ENCODE measurements at regions not wholly inside any gene's neighbourhood (a gene's known extent, or its start where the extent isn't known, plus 50 kb on each side); places are given as distances from the start of the nearest gene placed in this dataset.
"Not testable (repeated sequence)": the region's sequence is repeated elsewhere in the genome, so short reads cannot be mapped to it uniquely, and the experiment has no call there.

GRCh38 chr2:87217005-87217404, 195.4 kb upstream of the PLGLB1 start:
- H4K8ac ChIP-seq (ENCODE audit: low read length); H3K4me2 ChIP-seq (ENCODE audit: low read length, poor library complexity, severe bottlenecking); H2AK5ac ChIP-seq (ENCODE audit: low read length, severe bottlenecking); H4K91ac ChIP-seq (ENCODE audit: low read length); H3K27me3 ChIP-seq (ENCODE audit: control insufficient read depth in 1 of 2, insufficient read depth in 1 of 2, low read length in 2 of 2); H3K14ac ChIP-seq (ENCODE audit: low read length in 2 of 2); H3K23ac ChIP-seq (ENCODE audit: low read length in 2 of 2); H3K9ac ChIP-seq (ENCODE audit: low read length); H3K18ac ChIP-seq (ENCODE audit: low read depth in 1 of 2, low read length in 2 of 2); H3K27ac ChIP-seq (ENCODE audit: low read length, poor library complexity, severe bottlenecking); H3K4me3 ChIP-seq (ENCODE audit: insufficient read depth in 1 of 2, low read depth in 1 of 2, low read length in 2 of 2); H2BK12ac ChIP-seq (ENCODE audit: low read length in 2 of 2); H2BK15ac ChIP-seq (ENCODE audit: low read depth, poor library complexity, severe bottlenecking); H2AFZ ChIP-seq (ENCODE audit: low read depth, low read length); H3K79me1 ChIP-seq (replicated peaks; ENCODE audit: low read length, poor library complexity, severe bottlenecking); H3K4me1 ChIP-seq (ENCODE audit: control insufficient read depth, insufficient read depth, low read depth, low read length); H3K4ac ChIP-seq (ENCODE audit: low read depth in 1 of 2, low read length in 2 of 2); DNase-seq; H2BK120ac ChIP-seq (ENCODE audit: low read depth, low read length); H3K36me3 ChIP-seq (ENCODE audit: control insufficient read depth in 1 of 2, insufficient read depth in 2 of 2, low read depth in 1 of 2, low read length in 2 of 2); H2BK5ac ChIP-seq (ENCODE audit: low read depth, low read length, poor library complexity, severe bottlenecking); H3K9me3 ChIP-seq (ENCODE audit: control insufficient read depth, low read length): not testable (repeated sequence)
- WGBS: 75% methylated on average over 1 of the region's 4 CpGs

- H3K4me2 ChIP-seq (ENCODE audit: low read length, poor library complexity, severe bottlenecking); H3K23ac ChIP-seq (ENCODE audit: low read length in 2 of 2); H3K4me1 ChIP-seq (ENCODE audit: control insufficient read depth, insufficient read depth, low read depth, low read length); H3K9me3 ChIP-seq (ENCODE audit: control insufficient read depth, low read length); H3K4ac ChIP-seq (ENCODE audit: low read depth in 1 of 2, low read length in 2 of 2); H4K91ac ChIP-seq (ENCODE audit: low read length); H2BK12ac ChIP-seq (ENCODE audit: low read length in 2 of 2); H3K36me3 ChIP-seq (ENCODE audit: control insufficient read depth in 1 of 2, insufficient read depth in 2 of 2, low read depth in 1 of 2, low read length in 2 of 2); H3K27ac ChIP-seq (ENCODE audit: low read length, poor library complexity, severe bottlenecking); H2BK5ac ChIP-seq (ENCODE audit: low read depth, low read length, poor library complexity, severe bottlenecking); DNase-seq; H3K27me3 ChIP-seq (ENCODE audit: control insufficient read depth in 1 of 2, insufficient read depth in 1 of 2, low read length in 2 of 2); H4K8ac ChIP-seq (ENCODE audit: low read length); H2AK5ac ChIP-seq (ENCODE audit: low read length, severe bottlenecking); H3K79me1 ChIP-seq (replicated peaks; ENCODE audit: low read length, poor library complexity, severe bottlenecking); H3K14ac ChIP-seq (ENCODE audit: low read length in 2 of 2); H3K18ac ChIP-seq (ENCODE audit: low read depth in 1 of 2, low read length in 2 of 2); H3K4me3 ChIP-seq (ENCODE audit: insufficient read depth in 1 of 2, low read depth in 1 of 2, low read length in 2 of 2); H2AFZ ChIP-seq (ENCODE audit: low read depth, low read length); H2BK120ac ChIP-seq (ENCODE audit: low read depth, low read length); H3K9ac ChIP-seq (ENCODE audit: low read length); H2BK15ac ChIP-seq (ENCODE audit: low read depth, poor library complexity, severe bottlenecking): not testable (repeated sequence)
- 0% methylated on average over 1 of the region's 21 CpGs for WGBS
These were observed 196.2 kb upstream of the PLGLB1 start for GRCh38 chr2:87217741-87218410.

DNA sequence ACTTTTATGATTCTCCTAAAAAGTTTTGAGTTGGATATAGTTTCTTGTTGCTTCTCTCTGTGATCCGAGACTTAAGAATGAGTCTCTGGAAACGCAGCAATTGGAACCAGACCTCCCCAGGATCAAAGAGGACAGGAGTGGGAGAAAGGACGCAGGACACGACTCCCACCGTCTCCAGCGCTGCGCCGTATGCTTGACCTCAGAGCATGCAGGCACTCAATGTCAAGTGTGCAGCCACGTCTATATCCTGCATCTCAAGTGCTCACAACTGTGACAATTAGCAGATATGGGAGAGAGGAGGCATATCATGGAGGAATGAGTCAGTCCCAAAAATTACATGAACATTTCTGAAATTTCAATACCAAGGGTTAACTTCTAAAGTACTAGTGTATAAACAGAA, 199.0 kb upstream of the PLGLB1 start:
- not testable (repeated sequence) for H3K36me3 ChIP-seq (ENCODE audit: control insufficient read depth in 1 of 2, insufficient read depth in 2 of 2, low read depth in 1 of 2, low read length in 2 of 2); H3K79me1 ChIP-seq (replicated peaks; ENCODE audit: low read length, poor library complexity, severe bottlenecking); H2BK120ac ChIP-seq (ENCODE audit: low read depth, low read length); H3K9ac ChIP-seq (ENCODE audit: low read length); H3K27me3 ChIP-seq (ENCODE audit: control insufficient read depth in 1 of 2, insufficient read depth in 1 of 2, low read length in 2 of 2); H2BK5ac ChIP-seq (ENCODE audit: low read depth, low read length, poor library complexity, severe bottlenecking); H2AFZ ChIP-seq (ENCODE audit: low read depth, low read length); H3K18ac ChIP-seq (ENCODE audit: low read depth in 1 of 2, low read length in 2 of 2); H3K27ac ChIP-seq (ENCODE audit: low read length, poor library complexity, severe bottlenecking); H3K9me3 ChIP-seq (ENCODE audit: control insufficient read depth, low read length); H3K23ac ChIP-seq (ENCODE audit: low read length in 2 of 2); H3K4ac ChIP-seq (ENCODE audit: low read depth in 1 of 2, low read length in 2 of 2); H3K4me3 ChIP-seq (ENCODE audit: insufficient read depth in 1 of 2, low read depth in 1 of 2, low read length in 2 of 2); H2AK5ac ChIP-seq (ENCODE audit: low read length, severe bottlenecking); H4K8ac ChIP-seq (ENCODE audit: low read length); H3K14ac ChIP-seq (ENCODE audit: low read length in 2 of 2); H2BK12ac ChIP-seq (ENCODE audit: low read length in 2 of 2); H4K91ac ChIP-seq (ENCODE audit: low read length); H3K4me2 ChIP-seq (ENCODE audit: low read length, poor library complexity, severe bottlenecking); H2BK15ac ChIP-seq (ENCODE audit: low read depth, poor library complexity, severe bottlenecking); H3K4me1 ChIP-seq (ENCODE audit: control insufficient read depth, insufficient read depth, low read depth, low read length)
- DNase-seq: peak; percentile 26
- WGBS: 9% methylated on average over 6 of the region's 9 CpGs

DNA sequence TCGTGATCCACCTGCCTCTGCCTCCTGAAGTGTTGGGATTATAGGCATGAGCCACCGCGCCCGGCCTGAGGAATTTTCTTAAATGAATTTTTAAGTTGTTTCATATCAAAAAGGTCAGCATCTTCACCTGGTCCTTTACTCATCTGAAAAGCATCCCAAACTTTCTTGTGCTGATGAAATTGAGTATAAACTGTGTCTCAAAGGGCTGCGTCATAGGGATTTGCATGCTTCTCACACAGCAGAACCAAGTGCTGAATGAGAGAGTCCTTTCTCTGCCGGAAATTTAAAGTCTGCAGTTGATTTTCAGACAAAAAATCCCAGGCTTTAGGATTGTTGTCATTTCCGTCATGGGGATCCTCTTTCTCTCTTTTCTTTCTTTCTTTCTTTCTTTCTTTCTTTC, 200.5 kb upstream of the PLGLB1 start:
- H2AFZ ChIP-seq (ENCODE audit: low read depth, low read length); H3K18ac ChIP-seq (ENCODE audit: low read depth in 1 of 2, low read length in 2 of 2); H3K27ac ChIP-seq (ENCODE audit: low read length, poor library complexity, severe bottlenecking); H3K27me3 ChIP-seq (ENCODE audit: control insufficient read depth in 1 of 2, insufficient read depth in 1 of 2, low read length in 2 of 2); H3K79me1 ChIP-seq (replicated peaks; ENCODE audit: low read length, poor library complexity, severe bottlenecking); H3K9ac ChIP-seq (ENCODE audit: low read length); H2BK120ac ChIP-seq (ENCODE audit: low read depth, low read length); DNase-seq; H3K4me3 ChIP-seq (ENCODE audit: insufficient read depth in 1 of 2, low read depth in 1 of 2, low read length in 2 of 2); H2BK5ac ChIP-seq (ENCODE audit: low read depth, low read length, poor library complexity, severe bottlenecking); H3K23ac ChIP-seq (ENCODE audit: low read length in 2 of 2); H3K36me3 ChIP-seq (ENCODE audit: control insufficient read depth in 1 of 2, insufficient read depth in 2 of 2, low read depth in 1 of 2, low read length in 2 of 2); H3K4me1 ChIP-seq (ENCODE audit: control insufficient read depth, insufficient read depth, low read depth, low read length); H2BK12ac ChIP-seq (ENCODE audit: low read length in 2 of 2); H4K8ac ChIP-seq (ENCODE audit: low read length); H2AK5ac ChIP-seq (ENCODE audit: low read length, severe bottlenecking); H3K4ac ChIP-seq (ENCODE audit: low read depth in 1 of 2, low read length in 2 of 2); H4K91ac ChIP-seq (ENCODE audit: low read length); H2BK15ac ChIP-seq (ENCODE audit: low read depth, poor library complexity, severe bottlenecking); H3K9me3 ChIP-seq (ENCODE audit: control insufficient read depth, low read length); H3K14ac ChIP-seq (ENCODE audit: low read length in 2 of 2); H3K4me2 ChIP-seq (ENCODE audit: low read length, poor library complexity, severe bottlenecking): not testable (repeated sequence)
- WGBS: 83% methylated on average over 3 of the region's 7 CpGs

Data from mesenchymal stem cell (in vitro differentiated cells and primary cell).